CD14-positive monocyte (primary cell): ENCODE measurements at regions not wholly inside any gene's neighbourhood (a gene's known extent, or its start where the extent isn't known, plus 50 kb on each side); places are given as distances from the start of the nearest gene placed in this dataset.

Experiments
- DNase-seq, 3 donors: peaks; one replicate each; pipeline ENCODE4 v3.0.0-alpha.2; 2011 to 2022
- H2AFZ ChIP-seq: 2 replicates; pipeline ENCODE4 v1.6.0; 2012; ENCODE audit warnings: mild to moderate bottlenecking, low read depth, low read length, inconsistent platforms; ENCODE audit not compliant: insufficient read depth, poor library complexity, severe bottlenecking
- H3K27ac ChIP-seq, 2 donors: 1 replicate in 1 of 2; 2 replicates in 1 of 2; pipeline ENCODE4 v1.5.1; 2012 to 2013; ENCODE audit warnings: low read length in 2 of 2, control low read depth in 1 of 2, inconsistent platforms in 1 of 2, low read depth in 1 of 2, mild to moderate bottlenecking in 1 of 2
- H3K27me3 ChIP-seq, 2 donors: one replicate each; pipeline versions ENCODE4 v1.6.0 to v1.6.1; 2011 to 2013; ENCODE audit warnings: low read length in 2 of 2; ENCODE audit not compliant: control insufficient read depth in 2 of 2, insufficient read depth in 2 of 2
- H3K36me3 ChIP-seq, 2 donors: replicated peaks in 1 of 2; 1 replicate in 1 of 2; 2 replicates in 1 of 2; pipeline versions ENCODE4 v1.5.1 to v1.6.1; 2012 to 2013; ENCODE audit warnings: low read length in 2 of 2, control low read depth in 1 of 2, inconsistent platforms in 1 of 2, mild to moderate bottlenecking in 1 of 2; ENCODE audit not compliant: insufficient read depth in 2 of 2, control insufficient read depth in 1 of 2
- H3K4me1 ChIP-seq, 2 donors: 1 replicate in 1 of 2; 2 replicates in 1 of 2; pipeline versions ENCODE4 v1.5.1 to v1.6.1; 2012 to 2013; ENCODE audit warnings: low read length in 2 of 2, control low read depth in 1 of 2, inconsistent platforms in 1 of 2, mild to moderate bottlenecking in 1 of 2, moderate library complexity in 1 of 2; ENCODE audit not compliant: insufficient read depth in 2 of 2, control insufficient read depth in 1 of 2
- H3K4me2 ChIP-seq: replicated peaks from 2 replicates; pipeline ENCODE3; 2012; ENCODE audit warnings: low read length, moderate library complexity, mild to moderate bottlenecking; ENCODE audit not compliant: poor library complexity, severe bottlenecking; ENCODE audit errors: extremely low read depth
- H3K4me3 ChIP-seq, 3 experiments: fragments of 200-600 bp in 1 of 3; sonication (generic) in 1 of 3; replicated peaks in 1 of 3; 1 replicate in 2 of 3; 2 replicates in 1 of 3; pipeline ENCODE4 v1.5.1; 2011 to 2013; ENCODE audit warnings: low read length in 3 of 3, mild to moderate bottlenecking in 3 of 3, control low read depth in 2 of 3, low read depth in 2 of 3, inconsistent platforms in 1 of 3, moderate library complexity in 1 of 3
- H3K79me2 ChIP-seq: 2 replicates; pipeline ENCODE4 v1.6.0; 2012; ENCODE audit warnings: mild to moderate bottlenecking, control low read depth, inconsistent platforms, low read length, moderate library complexity; ENCODE audit not compliant: insufficient read depth
- H3K9ac ChIP-seq: 2 replicates; pipeline ENCODE4 v1.6.0; 2017; ENCODE audit warnings: low read length, mild to moderate bottlenecking; ENCODE audit not compliant: insufficient read depth, poor library complexity, severe bottlenecking
- H3K9me3 ChIP-seq, 2 donors: replicated peaks in 1 of 2; 1 replicate in 1 of 2; 2 replicates in 1 of 2; pipeline versions ENCODE4 v1.5.1 to v1.6.1; 2012 to 2013; ENCODE audit warnings: low read length in 2 of 2, control low read depth in 1 of 2; ENCODE audit not compliant: control insufficient read depth in 1 of 2, insufficient read depth in 1 of 2
- H4K20me1 ChIP-seq: 2 replicates; pipeline ENCODE4 v1.6.0; 2012; ENCODE audit warnings: mild to moderate bottlenecking, low read length, control low read depth, moderate library complexity; ENCODE audit not compliant: insufficient read depth
- H3K27ac Mint-ChIP-seq, 7 donors: one replicate each; pipeline ENCODE4 v1.8.0; 2020; ENCODE audit warnings: mild to moderate bottlenecking in 7 of 7, mixed read lengths in 7 of 7, moderate library complexity in 6 of 7, inconsistent platforms in 2 of 7
- H3K27me3 Mint-ChIP-seq, 3 donors: one replicate each; pipeline ENCODE4 v1.8.0; 2021 to 2022; ENCODE audit warnings: low read depth in 3 of 3, mild to moderate bottlenecking in 3 of 3, mixed read lengths in 3 of 3, moderate library complexity in 3 of 3, inconsistent platforms in 1 of 3
- H3K36me3 Mint-ChIP-seq, 2 donors: one replicate each; pipeline ENCODE4 v1.8.0; 2020; ENCODE audit warnings: mixed read lengths in 2 of 2, inconsistent platforms in 1 of 2, mild to moderate bottlenecking in 1 of 2
- H3K4me1 Mint-ChIP-seq: one replicate; pipeline ENCODE4 v1.8.0; 2020; ENCODE audit warnings: mild to moderate bottlenecking, mixed read lengths
- H3K4me3 Mint-ChIP-seq, 2 donors: one replicate each; pipeline ENCODE4 v1.8.0; 2020; ENCODE audit warnings: mild to moderate bottlenecking in 2 of 2, mixed read lengths in 2 of 2, moderate library complexity in 1 of 2
- H3K9me3 Mint-ChIP-seq, 7 donors: one replicate each; pipeline ENCODE4 v1.8.0; 2020 to 2022; ENCODE audit warnings: mixed read lengths in 7 of 7, mild to moderate bottlenecking in 6 of 7, moderate library complexity in 6 of 7, inconsistent platforms in 2 of 7
- WGBS: methylation state at CpG from one replicate; pipeline ENCODE4 v1.1.5; 2013; ENCODE audit warnings: missing lambda C conversion rate; ENCODE audit not compliant: insufficient coverage; 5-methylcytosine and 5-hydroxymethylcytosine counted together
- intact Hi-C, 2 donors: fragments of 100-400 bp; cut with micrococcal nuclease; formaldehyde crosslinking; loops; one replicate each; pipeline versions ENCODE4 v1.15.0 to v1.15.1; 2023
- TF ChIP-seq, protein P1 (sequence below): fragments of 200-600 bp; IDR thresholded peaks from one replicate; pipeline ENCODE4 v1.8.0; 2022; ENCODE audit warnings: antibody characterized with exemption, mild to moderate bottlenecking

DNA sequence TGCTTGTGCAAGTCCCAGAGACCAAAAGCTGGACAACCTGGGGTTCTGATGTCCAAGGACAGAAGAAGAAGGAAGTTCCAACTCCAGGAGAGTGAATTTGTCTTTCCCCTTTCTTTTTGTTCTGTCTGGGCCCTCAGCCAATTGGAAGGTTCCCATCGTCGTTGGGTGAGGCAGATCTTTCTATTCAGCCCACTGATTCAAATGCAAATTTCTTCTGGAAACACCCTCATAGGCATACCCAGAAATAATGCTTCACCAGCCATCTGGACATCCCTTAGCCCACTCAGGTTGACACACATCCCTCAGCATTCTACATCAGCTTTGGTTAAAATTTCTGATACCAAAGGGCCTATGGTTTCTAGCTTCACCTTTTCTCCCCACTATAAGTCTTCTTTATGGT lies 156.5 kb downstream of the SP3 start:
- Histone ChIP-seq H3K9ac (no peak overlapping the region), H3K27me3 (no peaks in the 10 kb centered on the region), H3K9me3 (peaks cover 0 to 3% of the 10 kb centered on the region in 2 donors), H3K4me3 (no peak overlapping the region), H3K79me2 (no peaks in the 10 kb centered on the region), H4K20me1 (no peaks in the 10 kb centered on the region), H3K36me3 (no peaks in the 10 kb centered on the region), H3K27ac (no peak overlapping the region), H3K4me1 (no peaks in the 10 kb centered on the region), H2AFZ (no peak overlapping the region), H3K4me2 (no peak overlapping the region)
- H3K27ac Mint-ChIP-seq, result no peak overlapping the region
- WGBS, result 69% methylated on average over 2 of the region's 2 CpGs
- intact Hi-C loops, result no loop called here
- TF ChIP-seq, protein P1, sequence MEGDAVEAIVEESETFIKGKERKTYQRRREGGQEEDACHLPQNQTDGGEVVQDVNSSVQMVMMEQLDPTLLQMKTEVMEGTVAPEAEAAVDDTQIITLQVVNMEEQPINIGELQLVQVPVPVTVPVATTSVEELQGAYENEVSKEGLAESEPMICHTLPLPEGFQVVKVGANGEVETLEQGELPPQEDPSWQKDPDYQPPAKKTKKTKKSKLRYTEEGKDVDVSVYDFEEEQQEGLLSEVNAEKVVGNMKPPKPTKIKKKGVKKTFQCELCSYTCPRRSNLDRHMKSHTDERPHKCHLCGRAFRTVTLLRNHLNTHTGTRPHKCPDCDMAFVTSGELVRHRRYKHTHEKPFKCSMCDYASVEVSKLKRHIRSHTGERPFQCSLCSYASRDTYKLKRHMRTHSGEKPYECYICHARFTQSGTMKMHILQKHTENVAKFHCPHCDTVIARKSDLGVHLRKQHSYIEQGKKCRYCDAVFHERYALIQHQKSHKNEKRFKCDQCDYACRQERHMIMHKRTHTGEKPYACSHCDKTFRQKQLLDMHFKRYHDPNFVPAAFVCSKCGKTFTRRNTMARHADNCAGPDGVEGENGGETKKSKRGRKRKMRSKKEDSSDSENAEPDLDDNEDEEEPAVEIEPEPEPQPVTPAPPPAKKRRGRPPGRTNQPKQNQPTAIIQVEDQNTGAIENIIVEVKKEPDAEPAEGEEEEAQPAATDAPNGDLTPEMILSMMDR, result no peak
- no peaks in the 10 kb centered on the region for H3K4me1 Mint-ChIP-seq
- H3K9me3 Mint-ChIP-seq, result peaks cover 0 to 16% (median 7%) of the 10 kb centered on the region in 7 donors
- H3K4me3 Mint-ChIP-seq, result no peak overlapping the region
- H3K27me3 Mint-ChIP-seq, result peaks cover 7 to 16% (median 13%) of the 10 kb centered on the region in 3 donors
- DNase-seq, result no peak
- no peaks in the 10 kb centered on the region for H3K36me3 Mint-ChIP-seq

DNA sequence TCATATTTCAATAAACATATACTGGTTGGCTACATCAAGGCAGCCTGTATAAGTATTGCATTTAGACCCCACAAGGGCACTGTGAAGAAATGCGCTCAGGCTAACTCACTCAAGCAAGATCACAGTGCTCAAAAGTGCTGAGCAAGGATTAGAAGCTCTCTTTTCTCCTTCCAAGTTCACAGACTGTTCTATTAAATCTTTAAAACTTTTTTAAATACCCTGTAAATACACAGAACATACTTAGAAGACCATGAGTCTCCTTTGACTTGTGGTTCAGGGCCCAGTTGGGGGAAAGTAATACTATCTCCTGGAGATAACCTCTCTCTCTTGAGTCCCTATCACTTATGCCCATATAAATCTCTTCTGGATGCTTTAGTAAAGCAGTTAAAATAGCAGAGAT lies 152.9 kb downstream of the SP3 start:
- DNase-seq, result no peak
- H3K79me2 ChIP-seq, result no peaks in the 10 kb centered on the region
- Mint-ChIP-seq H3K36me3 (no peaks in the 10 kb centered on the region), H3K4me1 (no peaks in the 10 kb centered on the region), H3K9me3 (peaks cover 1 to 19% (median 10%) of the 10 kb centered on the region in 7 donors), H3K27ac (no peak overlapping the region), H3K27me3 (peaks cover 8 to 10% (median 8%) of the 10 kb centered on the region in 3 donors), H3K4me3 (no peak overlapping the region)
- H3K9ac ChIP-seq, result no peak overlapping the region
- H2AFZ ChIP-seq, result no peak overlapping the region
- no peaks in the 10 kb centered on the region for H4K20me1 ChIP-seq
- H3K27ac ChIP-seq, result no peak overlapping the region
- H3K4me3 ChIP-seq, result no peak overlapping the region
- 100% methylated on average over 1 of the region's 1 CpG for WGBS
- intact Hi-C loops, result no loop called here
- H3K9me3 ChIP-seq, result peaks cover 0 to 3% of the 10 kb centered on the region in 2 donors
- TF ChIP-seq, protein P1, result no peak
- no peaks in the 10 kb centered on the region for H3K4me1 ChIP-seq
- H3K36me3 ChIP-seq, result no peaks in the 10 kb centered on the region
- peaks cover 0 to 3% of the 10 kb centered on the region in 2 donors for H3K27me3 ChIP-seq
- no peak overlapping the region for H3K4me2 ChIP-seq
